ENCODE measurements at regions not wholly inside any gene's neighbourhood (a gene's known extent, or its start where the extent isn't known, plus 50 kb on each side); places are given as distances from the start of the nearest gene placed in this dataset.

GRCh38 chr15:69713726-69714559 is 261.3 kb downstream of the RPLP1 start:
- peak; percentile 85 for DNase-seq (ENCODE audit: low spot score)

- DNase-seq (ENCODE audit: low spot score), result no peak
Measured at GRCh38 chr15:69715210-69715609, 262.6 kb downstream of the RPLP1 start.

GRCh38 chr15:69718436-69718835 is 265.8 kb downstream of the RPLP1 start:
- DNase-seq (ENCODE audit: low spot score), result no peak

GRCh38 chr15:69718916-69719315 is 266.3 kb downstream of the RPLP1 start:
- DNase-seq (ENCODE audit: low spot score), result peak; percentile 23

- DNase-seq (ENCODE audit: low spot score), result peak; percentile 77
Measured at GRCh38 chr15:69719527-69720240, 267.1 kb downstream of the RPLP1 start.

- DNase-seq (ENCODE audit: low spot score), result peak; percentile 12
Measured at GRCh38 chr15:69720536-69720935, 267.9 kb downstream of the RPLP1 start.

GRCh38 chr15:69722924-69723323 is 270.3 kb downstream of the RPLP1 start:
- no peak for DNase-seq (ENCODE audit: low spot score)

- DNase-seq (ENCODE audit: low spot score), result no peak
Measured at GRCh38 chr15:69723404-69724096, 270.9 kb downstream of the RPLP1 start.

- DNase-seq (ENCODE audit: low spot score), result no peak
Measured at GRCh38 chr15:69724333-69724732, 271.7 kb downstream of the RPLP1 start.

DNA sequence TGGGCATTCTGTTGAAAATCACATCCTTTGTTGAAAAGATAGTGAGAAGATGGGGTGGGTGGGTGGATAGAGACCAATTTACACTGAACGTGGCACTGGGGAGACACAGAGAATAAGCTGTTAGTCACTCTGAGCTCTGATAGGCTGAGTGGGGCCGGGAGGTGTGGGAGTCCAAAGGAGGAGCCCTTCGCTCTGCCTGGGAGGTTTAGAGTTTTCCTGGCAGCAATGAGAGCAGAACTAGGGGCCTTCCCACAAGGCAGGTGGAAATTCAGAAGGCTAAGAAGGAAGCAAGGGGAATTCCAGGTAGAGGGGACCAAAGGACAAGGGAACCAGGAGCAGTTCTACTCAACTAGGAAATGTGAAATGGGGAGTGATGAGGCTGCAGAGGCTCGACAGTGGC is 272.7 kb downstream of the RPLP1 start:
- no peak for DNase-seq (ENCODE audit: low spot score)

DNA sequence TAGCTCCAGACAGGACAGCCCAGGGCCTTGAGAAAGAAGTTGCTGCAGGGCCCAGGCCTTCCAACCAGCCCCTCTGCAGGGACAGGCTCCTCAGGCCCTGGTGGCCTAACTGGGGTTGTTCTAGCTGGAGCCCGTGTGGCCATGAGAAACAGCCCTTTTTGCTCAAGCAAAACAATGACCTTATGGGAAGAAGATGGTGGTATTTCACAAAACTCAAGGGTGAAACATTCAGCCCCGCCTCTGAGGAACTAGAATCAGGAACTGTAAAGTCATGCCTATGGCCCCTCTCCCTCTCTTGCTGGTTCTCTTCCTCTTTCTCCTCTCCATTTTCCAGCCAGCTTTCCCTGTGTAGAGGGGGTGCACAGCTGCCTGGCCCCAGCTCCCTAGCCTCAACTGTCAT is 273.3 kb downstream of the RPLP1 start:
- DNase-seq (ENCODE audit: low spot score), result no peak

DNA sequence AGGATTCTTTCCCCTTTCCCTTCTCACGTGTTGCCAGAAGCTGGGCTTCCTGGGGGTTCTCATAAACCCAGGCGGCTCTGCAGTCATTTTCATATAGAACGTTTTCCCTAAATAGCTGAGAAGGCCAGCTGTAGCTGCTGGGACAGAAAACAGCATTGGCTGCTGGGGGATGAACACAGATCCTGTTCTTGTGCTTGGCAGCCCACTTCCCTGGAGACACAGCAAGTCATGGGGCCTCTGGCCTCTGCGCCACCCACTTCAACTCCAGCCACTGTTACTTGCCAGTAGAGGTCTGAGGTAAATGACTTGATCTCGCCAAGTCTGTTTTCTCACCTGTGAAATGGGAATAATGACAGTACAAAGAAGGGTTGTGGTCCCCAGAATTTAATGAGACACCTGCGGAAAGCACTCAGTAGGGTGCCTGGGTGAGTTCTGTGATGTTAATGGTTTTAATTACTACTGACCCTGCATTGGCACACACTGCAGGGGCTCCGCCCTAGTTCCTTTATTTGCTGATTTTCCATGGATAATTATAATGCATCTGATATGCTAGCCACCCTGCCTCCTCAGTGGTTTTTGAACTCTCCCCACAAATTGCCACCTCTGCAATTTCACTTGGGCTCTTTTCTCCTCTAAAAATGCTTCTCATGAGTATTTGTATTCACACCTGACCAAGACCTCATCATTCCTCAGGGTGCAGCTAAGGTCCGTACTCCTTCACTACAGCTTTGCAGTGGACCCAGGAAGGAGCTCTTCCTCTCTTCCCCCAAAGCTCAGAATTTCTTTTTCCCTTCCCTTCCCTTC is 274.7 kb downstream of the RPLP1 start:
- no peak for DNase-seq (ENCODE audit: low spot score)

DNA sequence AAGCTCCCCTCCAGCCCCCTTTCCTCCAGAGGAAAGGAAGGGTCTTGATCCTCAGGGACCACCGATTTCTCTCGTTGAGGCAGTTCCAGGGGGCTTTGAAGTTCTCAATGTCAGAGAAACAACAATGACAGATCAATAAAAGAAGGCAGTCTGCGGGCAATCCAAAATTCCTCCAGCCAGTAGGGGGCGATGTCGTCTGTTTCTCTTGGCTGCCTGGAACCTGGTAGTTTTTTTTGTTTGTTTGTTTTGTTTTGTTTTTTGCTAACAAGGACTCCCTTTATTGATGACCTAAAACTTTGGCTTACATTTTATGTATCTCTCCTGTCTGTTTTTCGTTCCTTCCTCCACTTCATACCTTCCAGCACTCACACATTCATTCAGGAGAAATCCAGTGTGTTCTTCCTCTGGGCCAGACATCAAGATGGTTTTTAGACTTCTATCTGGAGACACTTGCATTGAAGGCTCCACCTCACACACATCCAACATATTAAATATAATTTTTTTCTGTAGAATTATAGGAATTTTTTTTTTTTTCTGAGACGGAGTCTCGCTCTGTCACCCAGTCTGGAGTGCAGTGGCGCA is 276.6 kb downstream of the RPLP1 start:
- peak; percentile 73 for DNase-seq (ENCODE audit: low spot score)

DNA sequence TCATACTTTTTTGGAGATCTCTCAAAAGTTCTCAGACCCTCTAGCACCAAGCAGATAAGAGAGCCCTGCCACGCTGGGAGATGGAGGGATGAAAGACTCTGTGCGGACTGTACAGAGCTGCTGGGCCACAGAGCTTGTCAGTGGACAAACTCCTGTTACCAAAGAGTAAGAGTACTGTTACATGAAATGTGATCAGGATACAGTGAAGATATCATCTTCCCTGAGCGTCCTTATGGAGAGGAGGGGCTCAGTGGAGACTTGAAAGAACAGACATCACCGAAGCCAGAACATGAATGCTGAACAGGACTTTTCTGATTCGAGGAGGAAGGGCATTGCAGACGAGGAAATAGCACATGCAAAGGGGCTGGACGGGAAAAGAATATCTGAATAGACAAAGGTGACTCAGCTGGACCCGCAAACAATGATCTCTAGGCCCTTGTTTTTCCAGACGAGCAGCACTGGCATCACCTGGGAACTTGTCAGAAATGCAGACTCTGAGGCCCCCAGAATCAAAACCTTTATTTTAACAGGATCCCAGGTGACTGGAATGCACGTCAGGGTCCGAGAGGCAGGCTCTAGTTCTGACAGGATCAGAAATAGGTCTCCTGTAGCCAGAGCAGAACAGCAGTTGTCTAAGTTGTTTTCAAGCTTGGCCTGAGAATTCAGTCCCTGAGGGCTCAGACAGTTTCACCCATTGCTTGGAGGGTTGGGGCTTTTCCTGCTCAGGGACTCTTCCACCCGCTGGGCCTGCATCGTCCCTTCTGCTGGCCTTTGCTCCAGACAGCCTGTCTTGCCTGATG is 277.9 kb downstream of the RPLP1 start:
- no peak for DNase-seq (ENCODE audit: low spot score)

GRCh38 chr15:69731081-69731330 is 278.4 kb downstream of the RPLP1 start:
- no peak for DNase-seq (ENCODE audit: low spot score)

DNA sequence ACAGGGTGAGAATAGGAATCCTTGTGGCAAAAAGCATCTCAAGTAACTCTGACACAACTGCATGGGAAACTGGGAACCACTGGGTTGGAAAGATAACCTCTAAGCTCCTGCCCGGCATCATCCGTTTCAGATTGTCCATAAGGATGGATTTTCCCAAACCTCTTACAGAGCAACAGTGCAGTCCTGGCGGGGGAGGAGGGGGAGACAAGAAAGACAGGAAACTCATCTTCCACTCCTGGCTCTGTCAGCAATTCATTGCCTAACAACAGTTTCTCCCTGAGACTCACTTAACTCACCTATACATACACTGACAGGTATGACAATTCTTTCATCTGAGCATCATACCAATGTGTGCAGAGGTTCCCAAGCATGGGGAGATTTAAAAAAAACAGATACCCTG is 279.0 kb downstream of the RPLP1 start:
- DNase-seq (ENCODE audit: low spot score), result no peak

DNA sequence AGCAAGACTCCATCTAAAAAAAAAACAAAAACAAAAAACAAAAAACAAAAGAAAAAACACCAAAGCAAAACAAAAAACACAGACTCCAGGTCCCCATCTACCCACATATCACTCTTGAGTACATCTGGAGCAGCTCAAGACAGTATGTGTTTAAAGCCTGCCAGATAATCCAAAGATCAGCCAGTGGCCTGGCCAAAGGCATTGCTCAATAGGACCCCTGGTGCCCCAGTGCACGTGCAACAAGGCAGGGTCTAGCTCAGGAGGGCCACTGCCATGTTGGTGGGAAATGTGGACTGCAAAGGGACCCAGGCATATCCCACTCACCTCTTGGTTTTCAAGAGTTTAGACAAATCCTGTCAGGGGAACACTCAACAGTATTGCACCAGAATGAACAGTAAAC is 279.5 kb downstream of the RPLP1 start:
- no peak for DNase-seq (ENCODE audit: low spot score)

DNA sequence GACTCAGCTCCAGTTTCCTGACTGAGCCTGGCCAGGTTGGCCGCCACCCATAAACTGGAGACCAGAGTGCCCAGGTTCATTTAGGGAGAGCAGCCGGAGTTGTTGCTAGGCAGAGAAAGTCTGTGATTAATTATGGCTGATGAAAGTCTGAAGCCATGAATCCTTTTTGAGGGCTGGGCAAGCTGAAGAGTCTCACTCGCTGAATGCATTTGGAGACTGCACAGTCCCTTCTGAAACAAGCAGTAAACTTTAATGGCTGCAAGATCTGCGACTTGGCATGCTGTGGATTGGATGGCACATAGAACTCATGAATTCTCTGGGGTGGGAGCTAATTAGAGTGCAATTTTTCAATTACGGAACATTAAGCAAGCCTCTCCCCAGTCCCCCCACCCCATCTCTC is 282.1 kb downstream of the RPLP1 start:
- DNase-seq (ENCODE audit: low spot score), result no peak

GRCh38 chr15:69735121-69735520 is 282.5 kb downstream of the RPLP1 start:
- DNase-seq (ENCODE audit: low spot score), result no peak

GRCh38 chr15:69736161-69736560 is 283.5 kb downstream of the RPLP1 start:
- no peak for DNase-seq (ENCODE audit: low spot score)

DNA sequence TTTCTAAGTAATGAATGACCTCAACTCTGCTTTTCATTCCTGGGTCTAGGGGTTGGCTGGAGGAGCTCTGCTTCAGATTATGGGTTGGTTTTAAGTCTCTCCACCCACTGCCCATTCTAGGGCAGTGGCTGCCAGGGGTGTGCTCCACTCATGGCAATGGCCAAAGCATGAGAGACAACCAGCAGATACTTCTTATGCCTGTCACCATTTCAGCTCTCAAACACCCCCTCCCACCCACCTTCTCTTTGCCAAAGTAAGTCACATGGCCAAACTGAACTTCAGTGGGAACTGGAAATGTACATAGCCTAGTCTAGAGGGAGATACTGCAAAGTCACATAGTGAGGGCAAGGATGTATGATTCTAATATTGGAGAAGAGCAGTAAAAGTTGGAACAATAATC is 285.3 kb downstream of the RPLP1 start:
- no peak for DNase-seq (ENCODE audit: low spot score)
